GM19467 (cell line): ENCODE measurements at regions not wholly inside any gene's neighbourhood (a gene's known extent, or its start where the extent isn't known, plus 50 kb on each side); places are given as distances from the start of the nearest gene placed in this dataset.
"Not testable (repeated sequence)": the region's sequence is repeated elsewhere in the genome, so short reads cannot be mapped to it uniquely, and the experiment has no call there.

Experiments
- ATAC-seq: cut with Tn5 transposase; IDR thresholded peaks from one replicate; pipeline ENCODE4 v1.9.1; 2021; ENCODE audit warnings: mild to moderate bottlenecking, moderate library complexity; ENCODE audit not compliant: unreplicated experiment

DNA sequence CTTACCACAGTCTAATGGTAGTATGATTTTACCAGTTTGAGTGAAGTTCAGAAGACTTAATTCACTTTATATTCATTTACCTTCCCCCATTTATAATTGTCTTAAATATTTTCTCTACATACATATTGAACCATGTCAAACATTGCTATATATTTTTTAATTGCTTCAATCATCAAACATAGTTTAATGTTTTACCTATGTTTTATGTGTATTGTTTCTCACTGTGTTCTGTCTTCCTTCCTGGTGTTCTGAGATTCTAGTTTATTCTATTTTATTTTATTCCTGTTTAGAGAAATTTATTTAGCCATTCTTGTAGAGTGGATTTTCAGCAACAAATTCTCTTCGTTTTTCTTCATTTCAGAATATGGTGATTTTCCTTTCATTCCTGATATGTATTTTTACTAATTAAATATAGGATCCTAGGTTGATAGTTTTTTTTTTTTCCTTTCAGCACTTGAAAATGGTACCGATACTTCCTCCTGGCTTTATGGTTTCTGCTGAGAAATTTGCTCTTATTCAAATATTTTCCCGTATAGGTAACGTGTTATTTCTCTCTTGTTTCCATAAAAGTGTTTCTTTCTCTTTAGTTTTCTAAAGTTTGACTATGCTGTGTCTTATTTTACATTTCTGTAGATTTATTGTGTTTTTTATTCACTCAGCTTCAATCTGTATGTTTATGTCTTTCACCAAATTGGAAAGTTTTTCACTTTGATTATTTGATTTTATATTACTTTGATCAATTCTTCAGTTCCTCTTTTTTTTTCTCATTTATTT is 201.8 kb upstream of the AGR3 start:
- no peak for ATAC-seq

DNA sequence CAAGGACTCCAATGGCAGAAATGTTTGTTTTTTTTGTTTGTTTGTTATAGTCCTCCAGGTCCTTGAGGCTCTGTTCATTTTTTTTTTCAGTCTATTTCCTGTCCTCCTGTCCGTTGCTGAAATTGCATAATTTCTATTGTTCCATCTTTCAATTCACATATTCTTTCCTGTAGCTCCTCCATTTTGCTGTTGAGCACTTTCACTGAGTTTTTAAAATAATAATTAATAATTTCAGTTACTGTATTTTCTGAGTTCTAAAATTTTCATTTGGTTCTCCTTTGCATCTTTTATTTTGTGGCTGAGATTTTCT is 202.3 kb upstream of the AGR3 start:
- ATAC-seq = no peak

DNA sequence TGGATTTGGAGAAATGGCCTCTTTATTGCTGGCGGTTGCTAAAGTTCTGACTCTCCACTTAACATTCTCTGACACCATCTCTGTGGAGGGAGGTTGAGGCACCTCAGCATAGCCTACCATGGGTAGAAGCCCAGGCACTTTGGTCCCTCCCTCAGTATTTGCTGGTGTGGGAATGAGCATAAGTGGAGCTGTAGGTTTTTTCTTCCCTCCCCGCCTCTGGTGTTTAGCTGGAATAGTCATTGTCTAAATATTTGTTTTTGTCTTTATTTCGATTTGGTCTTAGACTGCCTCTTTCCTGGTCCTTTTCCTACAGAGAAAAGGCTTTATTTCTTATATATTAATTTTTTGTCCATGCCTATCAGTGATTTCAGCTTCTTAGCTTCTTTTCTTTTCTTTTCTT is 203.4 kb upstream of the AGR3 start:
- no peak for ATAC-seq

DNA sequence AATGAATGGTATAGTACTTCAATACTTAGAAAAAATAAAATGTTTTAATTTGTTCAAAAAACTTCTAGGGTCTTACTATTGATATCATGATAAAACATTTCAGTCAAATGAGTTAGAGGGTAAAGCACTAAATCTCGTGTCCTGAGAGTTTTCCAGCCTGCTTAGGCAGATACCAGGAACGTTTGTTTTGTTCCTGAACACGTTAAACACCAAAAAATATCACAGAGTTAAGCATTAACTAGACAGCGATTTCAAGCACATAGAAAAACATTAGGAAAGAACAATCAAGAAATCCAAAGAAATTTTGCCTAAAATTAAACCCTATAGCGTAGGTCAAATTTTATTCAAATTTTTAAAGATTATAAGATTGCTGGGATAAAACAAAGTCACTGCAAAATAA is 204.6 kb upstream of the AGR3 start:
- no peak for ATAC-seq

DNA sequence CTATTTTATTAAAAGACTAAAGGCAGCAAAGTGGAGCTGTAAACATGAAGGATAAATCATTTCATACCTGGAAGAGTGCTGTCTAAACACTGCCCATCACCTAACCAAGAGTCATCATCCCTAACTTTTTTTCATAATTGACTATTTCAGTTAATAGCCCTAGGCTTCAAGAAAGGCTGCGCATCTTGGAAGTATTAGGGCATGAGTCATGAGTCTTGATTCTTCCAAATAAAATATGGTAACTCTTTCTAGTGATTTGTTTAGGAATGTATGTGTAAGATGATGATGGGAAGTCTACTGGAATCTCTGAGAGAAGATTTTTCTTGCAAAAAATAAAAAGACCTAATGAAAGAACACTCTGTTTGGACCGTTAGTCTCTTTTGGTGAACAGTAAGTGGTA is 207.7 kb upstream of the AHR start:
- no peak for ATAC-seq

DNA sequence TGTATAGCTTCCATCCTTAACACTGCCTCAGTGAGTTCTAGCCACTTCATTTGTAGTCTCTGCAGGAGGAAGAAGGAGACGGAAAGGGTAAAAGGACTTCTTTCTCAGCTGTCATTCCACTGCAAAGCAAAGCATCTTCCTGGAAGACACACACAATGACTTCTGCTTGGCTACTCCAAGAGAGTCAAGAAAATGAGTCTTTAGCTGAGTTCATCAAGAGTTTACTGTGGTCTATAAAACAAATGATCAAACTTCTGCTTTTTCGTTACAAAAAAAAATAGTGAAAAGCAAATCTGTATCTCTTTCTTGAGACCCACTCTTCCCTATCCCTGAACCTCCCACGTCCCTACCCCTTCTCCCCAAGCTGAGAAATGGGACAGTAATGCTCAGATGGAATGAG is 205.0 kb upstream of the AHR start:
- ATAC-seq = no peak

DNA sequence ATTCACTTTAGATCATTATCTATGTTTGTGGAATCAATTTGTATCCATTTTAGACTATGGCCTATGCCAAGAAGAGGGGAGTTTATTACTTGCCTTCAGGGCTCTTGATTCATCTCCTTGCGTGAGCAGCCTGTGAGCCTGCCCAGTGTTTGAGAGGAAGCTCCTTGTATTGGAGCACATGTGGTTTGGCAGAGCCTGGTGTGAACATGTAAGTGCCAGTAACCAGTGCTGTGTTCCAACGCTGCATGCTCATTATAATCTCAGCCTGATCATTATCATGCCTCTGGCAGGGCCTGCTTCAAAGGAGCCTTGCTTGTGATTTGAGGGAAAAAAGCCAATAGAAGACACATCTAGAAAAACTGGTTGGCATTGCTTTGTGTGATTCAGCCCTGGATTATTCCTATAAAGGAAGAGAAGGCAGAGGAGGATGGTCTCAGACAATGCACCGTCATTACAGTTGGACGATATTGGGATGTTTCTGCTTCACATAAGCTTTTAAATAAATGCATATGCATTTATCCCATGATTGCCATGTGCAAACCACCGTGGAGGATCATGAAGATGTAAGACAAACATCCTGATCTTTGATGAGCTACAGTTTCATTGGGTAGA is 203.4 kb upstream of the AHR start:
- no peak for ATAC-seq

DNA sequence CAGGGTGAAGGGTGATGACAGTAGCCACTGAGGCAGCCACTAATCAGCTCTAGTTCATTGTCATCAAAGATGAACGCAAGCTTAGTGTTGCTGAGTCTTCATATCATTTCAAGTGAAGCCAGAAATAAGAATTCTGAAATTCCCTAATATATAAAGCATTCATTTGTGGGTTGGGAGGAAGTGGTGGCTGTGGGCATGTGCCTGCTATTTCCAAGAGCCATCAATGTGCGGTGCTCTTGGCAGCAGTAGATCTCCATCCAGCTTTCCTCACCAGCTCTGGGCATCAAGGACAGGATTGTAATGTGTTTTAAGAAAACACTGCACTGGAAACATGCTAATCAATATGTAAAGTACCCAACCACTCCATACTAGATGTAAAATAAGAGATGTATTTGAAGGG is 202.5 kb upstream of the AHR start:
- no peak for ATAC-seq

DNA sequence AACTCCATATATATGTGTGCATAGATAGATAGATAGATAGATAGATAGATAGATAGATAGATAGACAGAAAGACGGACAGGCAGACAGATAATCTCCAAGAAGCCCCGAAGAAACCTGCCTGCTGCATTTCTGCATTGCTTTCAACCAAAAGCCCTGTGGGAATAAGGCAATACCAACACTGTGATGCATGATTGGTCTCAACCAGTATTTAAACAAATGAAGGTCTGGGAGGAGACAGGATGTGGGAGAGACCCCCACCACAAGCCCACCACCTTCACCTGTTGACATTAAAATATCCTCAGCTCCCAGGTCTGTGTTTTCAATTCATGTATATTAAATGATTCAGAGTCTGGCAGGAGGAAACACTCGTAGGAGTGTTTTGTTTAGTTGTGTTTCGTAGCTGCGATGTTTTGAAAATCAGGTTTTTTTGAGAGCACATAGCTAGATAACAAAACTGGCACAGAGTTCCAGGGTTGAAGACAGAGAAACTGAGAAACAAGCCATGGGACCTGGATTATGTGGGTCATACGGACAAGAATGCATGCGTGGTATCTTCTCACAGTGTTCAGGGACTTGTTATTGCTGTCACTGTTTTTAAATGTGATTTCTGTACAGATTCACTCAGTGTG is 200.7 kb upstream of the AHR start:
- no peak for ATAC-seq

DNA sequence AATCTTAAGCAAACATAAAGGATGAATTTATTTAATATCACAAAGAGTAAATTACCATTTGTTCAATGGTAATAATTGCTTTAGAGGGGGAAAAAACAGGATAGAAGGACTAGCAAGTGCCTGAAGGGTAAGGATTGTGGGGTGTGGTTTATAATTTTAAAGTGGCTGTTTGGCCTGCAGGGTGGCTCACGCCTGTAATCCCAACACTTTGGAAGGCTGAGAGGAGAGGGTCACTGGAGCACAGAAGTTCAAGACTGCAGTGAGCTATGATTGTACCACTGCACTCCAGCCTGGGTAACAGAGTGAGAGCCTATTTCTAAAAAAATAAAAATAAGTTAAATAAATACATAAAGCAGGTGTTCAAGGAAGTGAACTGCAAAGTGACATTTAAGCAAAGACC is 199.9 kb upstream of the AHR start:
- no peak for ATAC-seq

DNA sequence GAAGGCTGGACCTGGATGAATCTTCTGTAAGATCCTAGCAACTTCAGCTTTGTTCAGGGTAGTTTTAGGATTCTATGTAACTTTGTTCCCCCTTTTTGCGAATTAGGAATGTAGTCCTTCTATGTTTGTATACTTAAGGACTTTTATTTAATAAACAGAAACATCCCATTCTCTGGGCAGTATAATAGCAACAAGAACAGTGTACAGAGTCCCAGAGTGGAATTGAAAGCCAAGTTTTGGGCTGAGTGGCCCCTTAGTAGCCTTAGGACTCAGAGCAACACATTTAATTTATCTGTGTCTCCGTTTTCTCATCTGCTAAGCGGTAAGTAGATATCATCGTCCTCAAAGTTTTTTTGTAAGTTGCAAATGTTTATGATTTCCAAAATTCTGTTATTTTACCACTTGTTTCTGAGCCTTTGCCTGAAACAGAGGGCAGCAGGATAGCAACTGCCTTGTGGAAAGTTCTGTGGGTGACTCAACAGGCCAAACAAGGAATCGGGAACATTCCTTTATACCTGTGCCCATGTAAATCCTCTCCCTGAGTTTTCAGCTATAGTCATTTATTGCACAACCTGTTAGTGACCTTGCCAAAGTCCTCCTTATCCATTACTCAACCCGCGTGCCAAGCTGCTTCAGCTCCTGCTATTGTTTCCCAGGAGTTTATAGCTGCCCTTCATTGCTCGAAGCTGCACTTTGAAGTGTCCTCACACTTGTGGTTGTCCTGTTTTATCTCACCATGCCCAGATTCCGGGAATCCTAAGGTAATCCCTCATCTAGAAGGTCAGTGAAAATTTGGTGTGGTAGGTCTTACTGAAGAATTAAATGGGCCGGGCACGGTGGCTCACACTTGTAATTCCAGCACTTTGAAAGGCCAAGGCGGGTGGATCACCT is 199.1 kb upstream of the AHR start:
- no peak for ATAC-seq

DNA sequence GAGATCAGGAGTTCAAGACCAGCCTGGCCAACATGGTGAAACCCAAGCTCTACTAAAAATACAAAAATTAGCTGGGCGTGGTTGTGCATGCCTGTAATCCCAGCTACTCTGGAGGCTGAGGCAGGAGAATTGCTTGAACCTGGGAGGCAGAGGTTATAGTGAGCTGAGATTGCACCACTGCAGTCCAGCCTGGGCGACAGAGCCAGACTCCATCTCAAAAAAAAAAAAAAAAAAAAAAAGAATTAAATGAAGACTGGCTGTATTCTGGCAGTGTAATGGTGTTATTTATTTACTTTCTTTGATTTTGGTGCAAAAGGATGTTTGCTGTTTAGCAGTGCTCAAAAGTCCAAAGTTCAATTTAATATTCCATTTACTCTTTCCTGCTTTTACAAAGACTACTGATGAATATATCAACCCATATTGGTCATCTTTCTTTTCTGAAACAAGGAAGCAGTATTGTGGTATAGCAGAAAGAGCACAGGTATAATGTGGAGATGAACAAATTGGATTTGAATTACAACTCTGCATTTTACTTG is 198.4 kb upstream of the AHR start:
- not testable (repeated sequence) for ATAC-seq

DNA sequence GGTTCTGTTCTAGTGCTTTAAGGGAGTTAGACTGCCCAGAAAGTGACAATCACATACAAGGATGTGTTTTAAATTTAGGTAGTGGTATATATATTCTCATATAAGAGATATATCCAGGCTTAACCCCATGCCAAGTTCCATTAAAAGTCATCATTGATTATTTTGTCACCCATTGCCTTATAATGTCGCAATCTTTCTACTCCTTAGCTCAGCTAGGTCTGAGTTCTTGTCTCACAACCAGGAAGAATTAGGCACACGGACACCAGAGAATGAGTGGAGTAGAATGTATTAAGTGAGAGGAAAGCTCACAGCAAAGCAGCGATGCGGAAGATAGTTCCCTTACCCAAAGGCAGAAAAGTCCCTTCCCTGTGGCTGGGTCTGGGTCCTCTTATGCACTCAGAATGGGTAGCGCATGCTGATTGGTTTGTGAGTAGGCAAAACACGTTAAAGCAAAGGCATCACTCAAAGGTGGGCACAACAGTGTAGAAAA is 197.2 kb upstream of the AHR start:
- ATAC-seq = no peak

DNA sequence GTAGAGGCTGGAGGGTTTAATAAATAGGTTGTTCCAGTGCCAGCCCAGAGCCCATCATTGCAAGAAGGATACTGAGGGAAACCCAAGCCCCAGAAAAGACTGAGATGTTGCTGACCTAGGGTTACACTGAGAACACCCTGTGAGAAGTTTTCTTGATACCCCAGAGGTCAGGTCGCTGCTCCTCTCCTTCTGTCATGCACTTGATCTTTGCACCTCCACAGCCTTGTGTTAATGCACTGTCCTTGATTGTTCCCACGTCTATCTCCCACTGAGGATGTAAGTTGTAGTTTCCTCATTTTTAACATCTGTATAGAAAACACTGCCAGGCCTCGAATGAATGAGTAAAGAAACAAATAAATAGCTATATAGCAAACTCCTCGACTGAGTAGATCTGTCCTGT is 195.3 kb upstream of the AHR start:
- ATAC-seq = no peak

DNA sequence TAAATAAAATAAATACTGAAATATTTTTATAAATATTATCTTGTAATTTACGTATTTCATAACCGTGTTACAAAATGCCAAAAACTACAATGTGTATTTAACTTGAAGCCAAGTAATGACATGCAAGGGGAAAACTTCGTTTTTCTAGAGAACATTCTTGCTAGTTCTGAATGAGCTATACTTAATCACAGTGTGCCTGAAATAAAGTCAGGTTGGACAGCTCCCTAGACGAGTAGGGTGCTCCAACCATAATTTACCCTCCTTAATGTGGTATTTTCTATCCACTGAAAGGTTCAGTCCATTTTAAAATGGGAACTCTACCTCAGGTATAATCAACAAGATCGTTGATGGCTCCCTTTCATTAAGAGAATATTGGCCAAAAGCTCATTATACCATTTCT is 194.5 kb upstream of the AHR start:
- no peak for ATAC-seq

DNA sequence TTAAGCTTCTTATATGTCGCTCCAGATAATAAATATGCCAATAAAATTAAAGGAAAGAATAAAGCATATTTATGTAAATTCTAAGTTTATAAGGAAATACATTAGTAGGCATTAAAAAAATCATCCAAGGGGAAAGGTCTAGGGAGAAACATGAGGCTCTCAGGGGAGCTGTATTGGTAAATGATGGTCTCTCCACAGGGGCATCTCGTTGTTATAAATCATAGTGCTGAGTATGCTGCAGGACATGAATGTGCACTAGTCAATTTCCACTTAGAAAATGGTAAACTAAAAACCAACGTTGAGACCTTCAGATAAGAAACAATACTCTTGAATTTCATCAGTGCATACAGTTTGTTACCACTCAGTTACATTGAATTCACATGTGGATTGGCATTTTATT is 194.0 kb upstream of the AHR start:
- ATAC-seq = no peak

DNA sequence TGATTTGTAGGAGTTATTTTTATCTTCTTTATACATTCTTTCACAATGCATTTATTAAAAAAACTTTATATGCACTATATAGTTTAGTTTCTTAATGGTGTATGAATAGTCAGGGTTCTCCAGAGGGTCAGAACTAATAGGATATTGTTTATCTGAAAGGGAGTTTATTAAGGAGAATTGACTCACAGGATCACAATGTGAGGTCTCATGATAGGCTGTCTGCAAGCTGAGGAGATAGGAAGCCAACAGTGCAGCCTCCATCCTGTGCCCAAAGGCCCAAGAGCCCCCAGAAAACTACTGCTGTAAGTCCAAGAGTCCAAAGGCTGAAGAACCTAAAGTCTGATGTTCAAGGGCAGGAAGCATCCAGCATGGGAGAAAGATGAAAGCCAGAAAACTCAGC is 192.8 kb upstream of the AHR start:
- ATAC-seq = no peak

DNA sequence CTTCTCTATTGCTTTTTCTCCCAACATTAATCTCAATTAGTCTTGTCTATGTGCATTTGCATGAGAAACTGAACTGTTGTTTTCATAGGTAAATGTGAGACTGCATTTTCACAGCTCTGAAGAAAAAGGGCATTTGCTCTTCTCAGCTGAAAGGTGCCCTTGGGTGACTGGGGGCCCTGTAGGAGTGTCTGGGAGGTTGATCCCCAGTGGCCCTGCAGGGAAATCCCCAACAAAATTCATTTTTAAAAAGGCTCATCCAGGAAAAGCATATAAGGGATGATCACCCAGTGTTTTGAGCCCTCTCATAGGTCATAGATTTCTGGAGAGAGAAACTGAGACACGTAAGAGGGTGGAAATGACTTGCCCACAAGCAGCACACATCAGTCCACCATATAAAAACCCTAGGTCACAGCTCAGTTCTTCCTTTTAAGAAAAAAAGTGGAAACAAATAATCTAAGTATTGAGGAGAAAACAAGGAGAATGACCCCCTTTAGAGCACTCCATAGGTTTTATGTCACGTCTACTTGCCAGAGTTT is 190.3 kb upstream of the AHR start:
- no peak for ATAC-seq

DNA sequence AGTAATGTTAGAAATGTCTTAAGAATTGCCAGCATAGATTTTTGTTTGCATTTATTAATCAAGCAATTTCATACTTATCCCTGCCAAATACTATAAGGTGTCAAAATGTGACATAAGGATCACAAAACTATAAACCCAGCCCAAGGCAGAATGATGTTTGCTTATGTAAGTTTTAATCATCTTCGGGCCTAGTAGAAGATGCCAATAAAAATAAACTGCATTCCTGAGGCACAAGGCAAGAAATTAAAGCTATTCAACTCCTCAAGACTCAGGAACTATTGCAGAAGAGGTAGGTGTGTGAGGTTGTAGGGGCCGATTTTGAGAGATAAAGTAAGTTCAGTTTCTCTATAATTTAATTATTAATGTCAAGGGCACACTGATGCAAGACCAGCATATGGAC is 189.4 kb upstream of the AHR start:
- ATAC-seq = no peak

DNA sequence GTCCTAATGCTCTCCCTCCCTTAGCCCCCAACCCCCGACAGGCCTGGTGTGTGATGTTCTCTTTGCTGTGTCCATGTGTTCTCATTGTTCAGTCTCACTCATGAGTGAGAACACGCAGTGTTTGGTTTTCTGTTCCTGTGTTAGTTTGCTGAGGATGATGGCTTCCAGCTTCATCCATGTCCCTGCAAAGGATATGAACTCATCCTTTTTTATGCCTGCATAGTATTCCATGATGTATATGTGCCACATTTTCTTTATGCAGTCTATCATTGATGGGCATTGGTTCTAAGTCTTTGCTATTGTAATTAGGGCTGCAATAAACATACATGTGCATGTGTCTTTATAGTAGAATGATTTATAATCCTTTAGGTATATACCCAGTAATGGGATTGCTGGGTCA is 184.7 kb upstream of the AHR start:
- ATAC-seq = not testable (repeated sequence)

DNA sequence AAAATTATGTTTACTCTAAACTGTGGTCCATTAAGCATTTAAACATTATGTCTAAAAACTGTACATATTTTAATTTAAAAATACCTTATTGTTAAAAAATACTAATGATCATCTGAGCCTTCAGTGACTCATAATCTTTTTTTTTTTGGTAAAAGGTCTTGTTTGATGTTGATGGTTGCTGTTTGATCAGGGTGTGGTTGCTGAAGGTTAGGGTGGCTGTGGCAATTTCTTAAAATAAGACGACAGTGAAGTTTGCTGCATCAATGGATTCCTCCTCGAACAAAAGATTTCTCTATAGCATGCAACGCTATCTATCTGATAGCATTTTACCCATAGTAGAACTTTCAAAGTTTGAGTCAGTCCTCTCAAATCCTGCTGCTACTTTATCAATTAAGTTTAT is 180.0 kb upstream of the AHR start:
- no peak for ATAC-seq
